Activated B cell treated with CpG ODN at 0.5 μM for 24 hours (primary cell): ENCODE measurements at regions not wholly inside any gene's neighbourhood (a gene's known extent, or its start where the extent isn't known, plus 50 kb on each side); places are given as distances from the start of the nearest gene placed in this dataset.

Source experiments
- ATAC-seq: fragments of 200-7000 bp; cut with Tn5 transposase; one replicate; pipeline ENCODE4 v1.10.0; 2021; ENCODE audit warnings: low read depth, mild to moderate bottlenecking, moderate library complexity
- CTCF ChIA-PET: fragments of 350-600 bp; sonication (Branson Sonifier 250); formaldehyde crosslinking; loops from one replicate; lab custom pipeline; 2021; ENCODE audit warnings: antibody characterized with exemption; lab: Charles Lee
- POLR2A ChIA-PET: fragments of 350-600 bp; sonication (Branson Sonifier 250); formaldehyde crosslinking; loops from one replicate; lab custom pipeline; 2021; ENCODE audit warnings: antibody characterized with exemption; lab: Charles Lee
- DNase-seq: peaks from one replicate; pipeline ENCODE4 v3.0.0; 2022
- H3K27ac Mint-ChIP-seq: one replicate; pipeline ENCODE4 v1.8.0; 2020; ENCODE audit warnings: mixed read lengths
- H3K27me3 Mint-ChIP-seq: one replicate; pipeline ENCODE4 v1.8.0; 2021; ENCODE audit warnings: mixed read lengths
- H3K36me3 Mint-ChIP-seq: one replicate; pipeline ENCODE4 v1.8.0; 2021; ENCODE audit warnings: low read depth, mixed read lengths
- H3K4me1 Mint-ChIP-seq: one replicate; pipeline ENCODE4 v1.8.0; 2021; ENCODE audit warnings: mixed read lengths
- H3K4me3 Mint-ChIP-seq: one replicate; pipeline ENCODE4 v1.8.0; 2020; ENCODE audit warnings: mild to moderate bottlenecking, mixed read lengths
- H3K9me3 Mint-ChIP-seq: one replicate; pipeline ENCODE4 v1.8.0; 2020; ENCODE audit warnings: mixed read lengths
- CTCF ChIP-seq: fragments of 200-600 bp; IDR thresholded peaks from one replicate; pipeline ENCODE4 v1.8.0; 2022; ENCODE audit warnings: antibody characterized with exemption, mild to moderate bottlenecking
- intact Hi-C: fragments of 100-400 bp; cut with micrococcal nuclease; formaldehyde crosslinking; loops from one replicate; pipeline ENCODE4 v1.15.1; 2024

GRCh38 chr10:131681122-131681521 lies 219.7 kb upstream of the PPP2R2D start:
- POLR2A ChIA-PET: no interaction called here
- no peak overlapping the region for H3K4me3 Mint-ChIP-seq
- intact Hi-C loops: no loop called here
- no peaks in the 10 kb centered on the region for H3K4me1 Mint-ChIP-seq
- no peaks in the 10 kb centered on the region for H3K27me3 Mint-ChIP-seq
- H3K36me3 Mint-ChIP-seq: no peaks in the 10 kb centered on the region
- no peaks in the 10 kb centered on the region for H3K9me3 Mint-ChIP-seq
- TF ChIP-seq CTCF: no peak
- DNase-seq (no peak), ATAC-seq (no peak)
- CTCF ChIA-PET: no interaction called here
- H3K27ac Mint-ChIP-seq: no peak overlapping the region

- Mint-ChIP-seq H3K27ac (no peak overlapping the region), H3K4me1 (no peaks in the 10 kb centered on the region), H3K9me3 (no peaks in the 10 kb centered on the region), H3K27me3 (no peaks in the 10 kb centered on the region), H3K36me3 (no peaks in the 10 kb centered on the region), H3K4me3 (no peak overlapping the region)
- CTCF ChIA-PET: no interaction called here
- intact Hi-C loops: no loop called here
- TF ChIP-seq CTCF: no peak
- DNase-seq: no peak
- POLR2A ChIA-PET: no interaction called here
- ATAC-seq: no peak
Measured at GRCh38 chr10:131681656-131682055, 219.2 kb upstream of the PPP2R2D start.

- Mint-ChIP-seq H3K27ac (no peak overlapping the region), H3K4me3 (no peak overlapping the region), H3K9me3 (no peaks in the 10 kb centered on the region), H3K27me3 (no peaks in the 10 kb centered on the region), H3K4me1 (no peaks in the 10 kb centered on the region), H3K36me3 (no peaks in the 10 kb centered on the region)
- no peak for TF ChIP-seq CTCF
- no peak for ATAC-seq
- CTCF ChIA-PET: no interaction called here
- no peak for DNase-seq
- POLR2A ChIA-PET: no interaction called here
- intact Hi-C loops: no loop called here
Measured at GRCh38 chr10:131682271-131682962, 218.4 kb upstream of the PPP2R2D start.

- Mint-ChIP-seq H3K36me3 (no peaks in the 10 kb centered on the region), H3K27ac (no peak overlapping the region), H3K4me1 (no peaks in the 10 kb centered on the region), H3K27me3 (no peaks in the 10 kb centered on the region), H3K9me3 (no peaks in the 10 kb centered on the region), H3K4me3 (no peak overlapping the region)
- intact Hi-C loops: no loop called here
- TF ChIP-seq CTCF: no peak
- DNase-seq (no peak), ATAC-seq (no peak)
- POLR2A ChIA-PET: no interaction called here
- CTCF ChIA-PET: no interaction called here
Measured at GRCh38 chr10:131683281-131683861, 217.4 kb upstream of the PPP2R2D start.

- TF ChIP-seq CTCF: no peak
- no peak overlapping the region for H3K4me3 Mint-ChIP-seq
- H3K27ac Mint-ChIP-seq: no peak overlapping the region
- no peaks in the 10 kb centered on the region for H3K27me3 Mint-ChIP-seq
- intact Hi-C loops: no loop called here
- ATAC-seq: no peak
- no peak for DNase-seq
- CTCF ChIA-PET: no interaction called here
- no peaks in the 10 kb centered on the region for H3K36me3 Mint-ChIP-seq
- no peaks in the 10 kb centered on the region for H3K4me1 Mint-ChIP-seq
- POLR2A ChIA-PET: no interaction called here
- H3K9me3 Mint-ChIP-seq: no peaks in the 10 kb centered on the region
Measured at GRCh38 chr10:131683941-131684340, 216.9 kb upstream of the PPP2R2D start.
